Stimulated activated CD4-positive, alpha-beta T cell treated with anti-CD3 and anti-CD28 coated beads, Interleukin-2, amount 100 ng/mL, for 48 hours (primary cell): ENCODE measurements at regions not wholly inside any gene's neighbourhood (a gene's known extent, or its start where the extent isn't known, plus 50 kb on each side); places are given as distances from the start of the nearest gene placed in this dataset.

Experiments
- DNase-seq, 2 donors: peaks; one replicate each; pipeline ENCODE4 v3.0.0-alpha.2; 2020

DNA sequence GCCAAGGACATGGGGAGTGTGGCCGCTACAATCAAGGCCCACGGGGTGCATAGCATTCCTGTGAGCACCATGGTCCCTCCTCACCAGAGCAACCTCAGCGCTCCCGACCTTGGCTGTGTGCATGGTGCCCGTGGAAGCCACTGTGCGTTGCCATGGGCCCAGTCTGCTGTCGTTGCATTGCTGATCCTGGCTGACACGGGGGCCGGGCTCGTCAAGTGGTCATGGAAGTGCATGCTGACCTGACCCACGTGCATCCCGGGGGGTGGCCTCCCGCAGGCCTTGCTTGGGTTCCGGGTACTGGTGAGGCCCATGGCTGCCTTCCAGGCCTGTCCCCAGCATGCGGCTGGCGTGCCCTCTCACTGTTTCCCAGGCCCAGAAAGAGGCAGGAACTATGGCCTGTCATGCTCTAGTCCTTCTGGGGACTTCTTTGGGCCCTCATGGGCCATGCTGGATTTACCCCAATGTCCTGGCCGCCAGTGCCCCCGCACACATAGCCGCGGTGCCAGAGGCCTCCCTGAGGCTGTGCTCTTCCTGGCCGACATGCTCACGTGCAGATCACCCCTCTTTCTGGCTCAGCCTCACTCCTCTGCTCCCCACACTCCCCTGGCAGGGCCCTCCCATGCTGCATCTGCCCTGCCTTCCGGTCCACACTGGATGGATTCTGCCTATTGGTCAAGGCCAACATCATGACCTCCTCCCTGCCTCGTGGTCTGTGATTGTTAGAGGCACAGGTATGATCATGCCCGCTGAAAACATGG is 1258.0 kb downstream of the BRD1 start:
- DNase-seq = no peak

GRCh38 chr22:48568736-48569330 is 1258.8 kb downstream of the BRD1 start:
- no peak for DNase-seq

DNA sequence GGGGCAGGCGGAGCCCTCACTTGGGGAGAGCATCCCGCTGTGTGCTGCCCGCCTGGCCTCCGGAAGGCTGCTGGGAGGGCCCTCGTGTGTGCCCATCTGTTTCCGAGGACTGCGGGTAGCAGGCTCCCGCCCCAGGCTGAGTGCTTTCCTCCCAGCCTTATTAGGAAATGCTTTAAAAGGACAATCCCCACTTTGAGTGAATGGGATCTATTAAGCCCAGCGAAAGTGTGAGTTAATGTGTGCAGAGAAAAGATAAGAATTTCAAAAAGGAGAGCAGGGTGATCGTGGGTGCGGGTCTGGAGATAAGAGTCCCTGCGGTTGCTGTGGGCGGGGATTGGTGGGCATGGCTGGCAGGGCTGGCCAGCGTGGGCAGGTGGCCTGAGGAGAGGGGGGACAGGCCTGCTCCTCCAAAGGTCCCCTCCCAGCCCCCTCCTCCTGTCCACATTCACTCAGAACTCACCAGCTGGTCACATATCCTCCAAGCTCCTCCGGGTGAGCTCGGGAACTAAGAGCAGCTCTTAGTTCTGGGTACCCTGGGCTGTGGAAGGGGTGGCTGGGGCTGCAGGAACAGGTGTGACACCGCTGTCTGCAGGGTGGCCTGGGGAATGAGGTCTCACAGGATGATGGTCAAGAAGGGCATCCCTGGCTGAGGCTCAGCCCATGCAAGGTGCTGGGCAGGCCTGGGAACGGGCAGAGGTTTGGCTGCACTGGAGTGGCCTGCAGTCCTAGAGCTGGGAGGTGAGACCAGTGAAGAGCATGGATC is 1260.3 kb downstream of the BRD1 start:
- DNase-seq = no peak

- no peak for DNase-seq
These were observed 1260.9 kb downstream of the BRD1 start for GRCh38 chr22:48566741-48567140.

- no peak for DNase-seq
These were observed 1261.7 kb downstream of the BRD1 start for GRCh38 chr22:48565901-48566501.

- no peak for DNase-seq
These were observed 1262.7 kb downstream of the BRD1 start for GRCh38 chr22:48564995-48565394.

- DNase-seq = no peak
These were observed 1263.7 kb downstream of the BRD1 start for GRCh38 chr22:48563966-48564330.

DNA sequence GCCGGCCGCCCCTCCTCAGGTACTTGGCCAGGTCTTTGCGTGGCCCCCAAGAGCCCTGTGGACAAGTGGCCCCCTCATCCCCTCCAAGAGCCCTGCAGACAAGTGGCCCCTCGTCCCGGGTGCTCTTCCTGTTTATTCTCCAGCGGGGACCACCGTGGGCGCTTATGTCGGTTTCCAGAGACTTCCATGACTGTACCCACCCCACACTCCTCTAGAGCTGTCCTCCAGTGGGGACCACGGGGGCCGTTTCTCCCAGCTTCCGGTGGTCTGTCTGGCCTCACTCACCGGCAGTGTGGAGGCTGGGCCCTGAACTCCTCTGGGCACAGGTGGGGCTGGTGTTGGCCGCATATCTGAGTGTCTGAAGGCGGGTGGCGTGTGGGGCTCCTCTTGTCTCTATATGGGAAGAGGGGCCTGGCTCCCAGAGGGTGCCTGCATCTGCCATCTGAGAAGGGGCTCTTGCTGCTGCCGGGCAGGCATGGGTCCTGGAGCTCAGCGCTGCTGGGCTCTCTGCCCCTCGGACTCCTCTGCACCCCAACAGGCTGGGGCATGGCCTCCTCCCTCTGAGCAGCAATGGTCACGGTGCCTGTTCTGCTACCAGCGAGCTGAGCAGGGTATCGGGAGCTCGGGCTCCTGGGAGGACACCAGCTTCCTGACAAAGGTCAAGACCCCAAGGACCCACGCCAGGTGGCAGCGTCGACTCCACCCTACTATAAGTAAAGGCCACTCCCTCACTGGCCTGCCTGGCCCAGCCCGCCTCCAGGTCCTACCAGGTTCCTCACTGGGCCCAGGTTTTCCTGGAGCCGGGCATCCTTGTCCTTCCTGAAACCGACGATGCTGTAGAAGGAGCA is 1264.3 kb downstream of the BRD1 start:
- DNase-seq = no peak

- no peak for DNase-seq
These were observed 1266.0 kb downstream of the BRD1 start for GRCh38 chr22:48561676-48562075.

- no peak for DNase-seq
These were observed 1266.8 kb downstream of the BRD1 start for GRCh38 chr22:48560836-48561235.

DNA sequence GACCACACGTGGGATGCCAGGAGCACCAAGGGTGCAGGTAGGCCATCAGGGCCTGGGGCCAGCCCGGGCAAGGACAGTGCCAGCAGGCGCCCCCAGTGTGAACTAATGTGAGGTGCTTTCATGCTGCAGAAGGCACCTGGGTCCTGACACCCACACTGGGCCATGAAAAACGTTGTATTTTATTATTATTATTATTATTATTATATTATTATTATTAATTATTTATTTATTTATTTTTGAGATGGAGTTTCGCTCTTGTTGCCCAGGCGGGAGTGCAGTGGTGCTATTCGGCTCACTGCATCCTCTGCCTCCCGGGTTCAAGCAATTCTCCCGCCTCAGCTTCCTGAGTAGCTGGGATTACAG is 1267.3 kb downstream of the BRD1 start:
- DNase-seq = no peak

- no peak for DNase-seq
These were observed 1267.9 kb downstream of the BRD1 start for GRCh38 chr22:48559647-48560388.

DNA sequence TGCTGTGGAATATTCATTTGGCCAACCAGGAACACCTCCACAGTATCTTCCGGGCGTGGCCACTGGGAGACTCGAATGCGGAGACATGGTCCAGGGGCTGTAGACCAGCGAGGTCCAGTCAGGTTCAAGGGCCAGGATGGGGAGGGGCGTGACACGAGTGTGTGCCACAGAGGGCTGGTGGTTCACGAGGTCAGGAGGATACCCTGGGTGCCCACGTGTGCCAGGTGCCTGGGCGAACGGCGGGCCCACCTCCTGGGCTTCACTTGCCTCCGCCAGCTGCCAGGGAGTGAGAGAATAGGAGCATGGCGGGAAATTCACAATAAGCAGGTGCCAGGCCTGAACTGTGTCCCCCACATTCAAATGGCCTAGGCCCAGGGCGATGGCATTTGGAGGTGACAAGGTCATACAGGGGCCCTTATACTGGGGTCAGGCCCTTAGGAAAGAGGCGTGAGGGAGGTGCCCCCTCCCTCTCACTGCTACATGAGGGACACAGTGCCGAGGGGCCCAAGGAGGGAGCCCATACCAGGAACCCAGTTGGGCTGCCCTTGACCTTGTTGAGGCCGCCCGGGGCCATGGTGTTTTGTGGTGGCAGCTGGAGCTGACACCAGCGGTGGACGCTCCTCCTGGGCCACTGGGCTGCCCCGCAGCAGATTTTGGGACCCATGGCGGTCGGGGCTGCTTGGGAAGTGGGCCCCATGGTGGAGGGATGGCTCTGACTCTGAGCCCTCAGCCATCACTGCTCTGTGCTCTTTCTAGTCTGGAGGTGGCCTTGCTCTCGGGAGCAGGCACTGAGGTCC is 1268.9 kb downstream of the BRD1 start:
- no peak for DNase-seq

DNA sequence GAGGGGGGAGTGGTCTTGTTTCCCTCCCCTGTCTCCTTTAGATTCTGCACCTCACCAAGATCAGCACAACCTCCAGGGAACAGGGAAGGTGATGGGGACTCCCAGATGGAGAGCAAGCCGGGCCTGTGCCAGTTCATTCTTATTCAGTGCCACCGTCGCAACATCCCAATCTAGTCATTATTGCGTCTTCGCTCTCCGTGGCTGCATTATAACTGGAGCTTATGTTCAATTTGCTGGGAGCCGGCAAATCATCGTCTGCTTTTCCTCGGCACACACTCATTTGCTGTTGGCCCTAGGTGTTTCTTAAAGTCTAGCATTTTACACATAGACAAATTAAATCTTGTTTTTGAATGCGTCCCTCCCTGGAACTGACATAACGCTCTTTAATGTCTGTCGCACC is 1269.7 kb downstream of the BRD1 start:
- no peak for DNase-seq

DNA sequence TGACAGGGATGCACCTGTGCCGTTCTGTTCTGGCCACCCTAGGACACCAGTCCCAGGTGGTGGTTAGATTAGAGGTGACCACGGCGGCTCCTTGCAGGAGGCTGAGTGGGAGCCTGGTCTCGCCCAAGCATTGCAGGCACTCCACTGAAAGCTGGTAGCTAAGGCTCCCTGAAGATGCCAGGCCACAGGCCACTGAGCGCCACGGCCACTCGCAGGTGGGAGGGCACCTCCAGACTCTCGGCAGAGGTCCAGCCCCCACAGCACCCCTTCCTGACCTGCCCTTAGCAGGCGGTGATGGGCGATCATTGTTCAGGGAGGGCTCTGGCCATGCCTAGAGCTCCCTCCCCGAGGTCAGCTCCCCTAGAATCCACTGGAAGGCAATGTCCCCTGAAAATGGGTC is 1270.2 kb downstream of the BRD1 start:
- no peak for DNase-seq

DNA sequence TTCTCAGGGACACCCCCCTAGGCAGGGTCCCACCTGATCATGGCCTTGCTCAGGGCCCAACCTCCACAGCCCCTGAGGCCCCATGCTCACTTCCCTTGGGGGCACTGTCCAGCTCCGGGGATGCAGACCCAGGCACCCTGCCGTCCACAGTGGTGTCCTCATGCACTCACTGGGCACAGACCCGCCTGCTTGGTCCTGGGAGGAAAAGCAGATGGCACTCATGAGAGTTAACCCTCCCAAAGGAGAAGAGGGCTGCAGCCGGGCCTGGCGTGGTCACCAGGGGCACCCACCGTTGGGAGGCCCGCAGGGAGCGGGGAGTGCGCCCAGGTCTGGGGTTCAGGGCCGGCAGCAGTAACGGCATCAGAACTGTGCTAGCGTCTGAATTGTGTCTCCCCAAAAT is 1270.9 kb downstream of the BRD1 start:
- DNase-seq = no peak

DNA sequence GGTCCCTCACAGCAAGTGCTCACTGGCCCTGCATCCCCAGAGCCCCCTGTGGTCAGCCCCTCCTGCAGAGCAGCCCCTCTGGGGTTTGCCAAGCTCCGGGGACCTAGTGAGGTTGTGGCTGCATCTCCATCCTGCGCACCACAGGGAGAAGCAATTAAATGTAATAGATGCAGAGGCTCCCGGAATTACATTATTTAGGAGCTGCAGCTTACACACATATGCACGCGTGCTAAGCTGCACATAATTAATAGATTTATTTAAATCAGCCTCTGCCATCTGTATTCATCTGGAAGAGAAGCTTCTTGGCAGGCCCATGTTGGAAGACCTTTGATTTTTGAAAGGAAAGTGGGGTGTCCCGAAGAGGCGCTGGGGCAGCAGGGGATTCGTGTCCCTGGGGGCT is 1271.5 kb downstream of the BRD1 start:
- DNase-seq = no peak

GRCh38 chr22:48555606-48556005 is 1272.1 kb downstream of the BRD1 start:
- no peak for DNase-seq

GRCh38 chr22:48554893-48555572 is 1272.6 kb downstream of the BRD1 start:
- DNase-seq = no peak

DNA sequence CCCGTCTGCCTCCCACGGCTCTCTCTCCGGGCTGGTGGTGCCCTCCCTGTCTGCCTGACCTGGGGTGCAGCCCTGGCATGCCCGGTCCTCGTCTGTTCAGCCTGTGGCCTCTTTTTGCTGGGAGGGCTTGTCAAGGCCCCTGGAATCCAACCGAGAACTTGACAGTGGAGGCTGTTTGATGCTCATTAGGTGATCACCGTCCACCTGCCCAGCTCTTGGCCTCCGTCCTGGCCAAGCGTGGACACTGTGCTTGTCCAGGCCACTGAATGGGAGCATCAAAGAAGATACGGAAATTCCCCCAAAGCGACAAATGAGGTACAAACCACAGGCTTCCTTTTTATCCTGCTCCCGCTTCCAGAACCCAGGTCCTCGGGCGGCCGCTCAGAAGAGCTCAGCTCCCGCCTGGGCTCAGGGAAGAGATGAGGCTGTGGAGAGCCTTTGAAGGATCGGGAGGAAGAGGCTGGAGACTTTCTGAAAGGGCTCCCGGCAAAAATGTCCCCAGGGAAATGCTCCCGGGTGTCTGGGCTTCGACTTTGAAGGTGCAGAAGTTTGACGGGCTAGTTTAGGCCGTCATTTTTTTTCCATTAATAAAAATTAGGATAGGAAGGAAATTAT is 1273.9 kb downstream of the BRD1 start:
- DNase-seq = no peak
